ENCODE measurements at regions not wholly inside any gene's neighbourhood (a gene's known extent, or its start where the extent isn't known, plus 50 kb on each side); places are given as distances from the start of the nearest gene placed in this dataset.

DNA sequence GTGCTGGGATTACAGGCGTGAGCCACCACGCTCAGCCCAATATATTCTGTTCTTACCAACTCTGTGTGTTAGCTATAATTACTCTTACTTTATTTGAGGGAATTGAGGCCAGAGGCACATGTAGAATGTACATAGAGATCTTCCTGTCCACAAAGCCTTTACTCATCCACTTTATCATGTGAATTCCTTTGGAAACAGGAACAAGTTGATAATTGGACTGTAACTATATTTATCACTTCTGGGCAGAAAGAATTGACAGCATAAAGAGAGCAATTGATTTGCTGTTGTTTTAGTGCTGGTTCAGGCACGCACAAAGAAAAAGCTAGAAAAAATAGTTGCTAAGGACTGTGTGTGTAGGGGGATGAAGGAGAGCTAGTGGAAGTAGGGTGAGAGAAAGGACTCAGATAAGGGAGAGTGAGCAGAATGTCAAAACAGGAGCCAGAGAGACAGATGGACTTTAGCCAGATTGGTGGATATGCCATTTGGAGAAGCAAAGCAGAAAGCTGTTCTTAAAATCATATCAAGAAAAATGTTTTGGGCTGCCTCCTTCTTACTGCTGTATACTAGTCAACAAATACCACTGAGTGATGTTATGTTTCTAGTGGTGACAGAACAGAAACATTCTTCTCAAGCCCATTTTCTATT lies 929.8 kb upstream of the CNTN5 start:
- dilution Hi-C loops (cut with MboI; ENCODE audit: extremely low pct_ligation_motif_present, low sequenced_read_pairs) (no loop called here), intact Hi-C loops (cut with micrococcal nuclease) (no loop called here)
- Histone ChIP-seq H3K4me2 (ENCODE audit: insufficient read depth, low read length) (no peak overlapping the region), H2AFZ (ENCODE audit: low read depth, low read length) (no peak overlapping the region), H3K79me2 (ENCODE audit: control insufficient read depth, insufficient read depth, low read length) (no peaks in the 10 kb centered on the region), H4K20me1 (replicated peaks; ENCODE audit: control insufficient read depth, extremely low read depth, insufficient read depth, low read length) (no peaks in the 10 kb centered on the region), H3K4me3 (replicated peaks in 1 of 3; ENCODE audit: insufficient read depth in 1 of 3, low read depth in 1 of 3, low read length in 3 of 3) (no peak overlapping the region), H3K27me3 (ENCODE audit: control insufficient read depth in 2 of 2, insufficient read depth in 2 of 2, low read length in 2 of 2) (no peaks in the 10 kb centered on the region), H3K4me1 (ENCODE audit: control insufficient read depth, extremely low read depth, insufficient read depth, low read length) (no peaks in the 10 kb centered on the region), H3K9ac (replicated peaks; ENCODE audit: extremely low read depth, insufficient read depth, low read length) (no peak overlapping the region), H3K9me1 (replicated peaks; ENCODE audit: control insufficient read depth, extremely low read depth, insufficient read depth, low read length) (no peaks in the 10 kb centered on the region), H3K36me3 (ENCODE audit: control insufficient read depth in 2 of 2, extremely low read depth in 1 of 2, insufficient read depth in 2 of 2, low read length in 2 of 2) (no peaks in the 10 kb centered on the region), H3K27ac (ENCODE audit: insufficient read depth, low read depth, low read length) (no peak overlapping the region), H3K9me3 (replicated peaks; ENCODE audit: control insufficient read depth, insufficient read depth, low read length) (no peaks in the 10 kb centered on the region)
- TF ChIP-seq POLR2AphosphoS5 (IDR thresholded peaks at IDR 0.05; ENCODE audit: insufficient read depth, low read depth, low read length) (no peak), GATA2 (IDR thresholded peaks at IDR 0.05; ENCODE audit: insufficient read depth, insufficient read length, low read depth, low read length) (no peak), FOS (IDR thresholded peaks at IDR 0.05; ENCODE audit: borderline replicate concordance, insufficient read depth, low read length) (no peak), MYC (IDR thresholded peaks at IDR 0.05; ENCODE audit: low read depth, low read length) (no peak), JUN (IDR thresholded peaks at IDR 0.05; ENCODE audit: borderline replicate concordance, insufficient read depth, insufficient read length, low read depth) (no peak), EZH2 (IDR thresholded peaks at IDR 0.05; ENCODE audit: borderline replicate concordance, low read depth, low read length, severe bottlenecking) (no peak), POLR2A (IDR thresholded peaks at IDR 0.05; ENCODE audit: low read depth, low read length) (no peak), MAX (IDR thresholded peaks at IDR 0.05; ENCODE audit: insufficient read depth, insufficient read length) (no peak)
- TF ChIP-seq, protein P1, sequence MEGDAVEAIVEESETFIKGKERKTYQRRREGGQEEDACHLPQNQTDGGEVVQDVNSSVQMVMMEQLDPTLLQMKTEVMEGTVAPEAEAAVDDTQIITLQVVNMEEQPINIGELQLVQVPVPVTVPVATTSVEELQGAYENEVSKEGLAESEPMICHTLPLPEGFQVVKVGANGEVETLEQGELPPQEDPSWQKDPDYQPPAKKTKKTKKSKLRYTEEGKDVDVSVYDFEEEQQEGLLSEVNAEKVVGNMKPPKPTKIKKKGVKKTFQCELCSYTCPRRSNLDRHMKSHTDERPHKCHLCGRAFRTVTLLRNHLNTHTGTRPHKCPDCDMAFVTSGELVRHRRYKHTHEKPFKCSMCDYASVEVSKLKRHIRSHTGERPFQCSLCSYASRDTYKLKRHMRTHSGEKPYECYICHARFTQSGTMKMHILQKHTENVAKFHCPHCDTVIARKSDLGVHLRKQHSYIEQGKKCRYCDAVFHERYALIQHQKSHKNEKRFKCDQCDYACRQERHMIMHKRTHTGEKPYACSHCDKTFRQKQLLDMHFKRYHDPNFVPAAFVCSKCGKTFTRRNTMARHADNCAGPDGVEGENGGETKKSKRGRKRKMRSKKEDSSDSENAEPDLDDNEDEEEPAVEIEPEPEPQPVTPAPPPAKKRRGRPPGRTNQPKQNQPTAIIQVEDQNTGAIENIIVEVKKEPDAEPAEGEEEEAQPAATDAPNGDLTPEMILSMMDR (IDR thresholded peaks at IDR 0.05; ENCODE audit: extremely low read depth in 1 of 2, insufficient read depth in 1 of 2, low read depth in 1 of 2, low read length in 2 of 2) = no peak
- no peak for FAIRE-seq
- POLR2A ChIA-PET = no interaction called here
- CTCF ChIA-PET = no interaction called here
- DNase-seq (ENCODE audit: low read depth, low spot score) = no peak
- BruUV-seq (replicated peaks) = no TSS peak

All from endothelial cell of umbilical vein (primary cell).